Loucy (cell line): ENCODE measurements at regions not wholly inside any gene's neighbourhood (a gene's known extent, or its start where the extent isn't known, plus 50 kb on each side); places are given as distances from the start of the nearest gene placed in this dataset.

Experiments used
- EZH2phosphoT487 ChIP-seq: fragments of 200-600 bp; IDR thresholded peaks from 2 replicates; pipeline ENCODE4 v1.6.1; 2018; ENCODE audit warnings: antibody characterized with exemption, mild to moderate bottlenecking, moderate library complexity, borderline replicate concordance
- TF ChIP-seq, protein P1 (sequence below): fragments of 200-600 bp; sonication (generic); conservative IDR thresholded peaks from 2 replicates; pipeline ENCODE4 v1.5.1; 2014; ENCODE audit warnings: mild to moderate bottlenecking, antibody characterized with exemption, low read length

DNA sequence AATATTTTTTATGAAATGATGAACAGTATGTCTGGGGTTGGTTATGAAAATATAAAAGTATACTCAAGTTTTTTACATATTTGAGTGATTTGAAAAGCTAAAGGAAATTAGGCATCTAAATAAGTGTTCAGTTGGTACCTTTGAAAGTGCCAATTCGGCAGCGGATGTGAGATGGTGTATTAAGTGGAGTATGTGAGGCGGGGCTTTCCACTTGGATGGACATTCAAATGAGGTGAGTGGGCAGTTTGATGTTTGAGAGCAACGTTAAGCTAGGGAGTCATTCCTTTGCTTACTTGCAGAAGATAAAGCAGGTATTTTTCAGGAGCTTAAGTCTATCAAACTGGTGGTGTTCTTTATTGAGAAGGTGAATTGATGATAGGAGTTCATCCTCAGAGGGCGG lies 189.0 kb upstream of the GOLIM4 start:
- TF ChIP-seq, protein P1, sequence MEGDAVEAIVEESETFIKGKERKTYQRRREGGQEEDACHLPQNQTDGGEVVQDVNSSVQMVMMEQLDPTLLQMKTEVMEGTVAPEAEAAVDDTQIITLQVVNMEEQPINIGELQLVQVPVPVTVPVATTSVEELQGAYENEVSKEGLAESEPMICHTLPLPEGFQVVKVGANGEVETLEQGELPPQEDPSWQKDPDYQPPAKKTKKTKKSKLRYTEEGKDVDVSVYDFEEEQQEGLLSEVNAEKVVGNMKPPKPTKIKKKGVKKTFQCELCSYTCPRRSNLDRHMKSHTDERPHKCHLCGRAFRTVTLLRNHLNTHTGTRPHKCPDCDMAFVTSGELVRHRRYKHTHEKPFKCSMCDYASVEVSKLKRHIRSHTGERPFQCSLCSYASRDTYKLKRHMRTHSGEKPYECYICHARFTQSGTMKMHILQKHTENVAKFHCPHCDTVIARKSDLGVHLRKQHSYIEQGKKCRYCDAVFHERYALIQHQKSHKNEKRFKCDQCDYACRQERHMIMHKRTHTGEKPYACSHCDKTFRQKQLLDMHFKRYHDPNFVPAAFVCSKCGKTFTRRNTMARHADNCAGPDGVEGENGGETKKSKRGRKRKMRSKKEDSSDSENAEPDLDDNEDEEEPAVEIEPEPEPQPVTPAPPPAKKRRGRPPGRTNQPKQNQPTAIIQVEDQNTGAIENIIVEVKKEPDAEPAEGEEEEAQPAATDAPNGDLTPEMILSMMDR, result no peak
- no peak for TF ChIP-seq EZH2phosphoT487
